GM23338 (cell line): ENCODE measurements at regions not wholly inside any gene's neighbourhood (a gene's known extent, or its start where the extent isn't known, plus 50 kb on each side); places are given as distances from the start of the nearest gene placed in this dataset. TPM values are rescaled to one million over a fixed set of nuclear protein-coding genes. Genes with fewer than 3 reads are reported as not detected.

Experiments used
- ATAC-seq: fragments of 200-7000 bp; cut with Tn5 transposase; 3 replicates; pipeline ENCODE4 v1.9.1; 2020
- DNase-seq: peaks from one replicate; pipeline ENCODE4 v3.0.0-alpha.2; 2015; ENCODE audit warnings: low spot score
- H2AFZ ChIP-seq: fragments of 200-600 bp; sonication (generic); 2 replicates; pipeline ENCODE4 v1.8.0; 2016; ENCODE audit warnings: antibody characterized with exemption, mild to moderate bottlenecking, moderate library complexity
- H3F3A ChIP-seq: fragments of 200-600 bp; sonication (generic); replicated peaks from 2 replicates; pipeline ENCODE4 v1.8.0; 2017; ENCODE audit warnings: antibody characterized with exemption, mixed run types, low read depth
- H3K27ac ChIP-seq: fragments of 200-600 bp; sonication (generic); 2 replicates; pipeline ENCODE4 v1.6.1; 2016; ENCODE audit warnings: low read depth
- H3K27me3 ChIP-seq: fragments of 200-600 bp; sonication (generic); 2 replicates; pipeline ENCODE4 v1.8.0; 2016; ENCODE audit warnings: mild to moderate bottlenecking, mixed run types, moderate library complexity; ENCODE audit not compliant: insufficient read depth
- H3K36me3 ChIP-seq: fragments of 200-600 bp; sonication (generic); 2 replicates; pipeline ENCODE4 v1.8.0; 2016; ENCODE audit warnings: mild to moderate bottlenecking; ENCODE audit not compliant: insufficient read depth
- H3K4me1 ChIP-seq: fragments of 200-600 bp; sonication (generic); 2 replicates; pipeline ENCODE4 v1.8.0; 2016; ENCODE audit warnings: mild to moderate bottlenecking, moderate library complexity; ENCODE audit not compliant: insufficient read depth
- H3K4me2 ChIP-seq: fragments of 200-600 bp; sonication (generic); 2 replicates; pipeline ENCODE4 v1.7.1; 2017; ENCODE audit warnings: mixed run types
- H3K4me3 ChIP-seq: fragments of 200-600 bp; sonication (generic); 2 replicates; pipeline ENCODE4 v1.6.1; 2016; ENCODE audit warnings: mixed run types
- H3K79me2 ChIP-seq: fragments of 200-600 bp; sonication (generic); replicated peaks from 2 replicates; pipeline ENCODE4 v1.8.0; 2017; ENCODE audit warnings: mild to moderate bottlenecking; ENCODE audit not compliant: insufficient read depth
- H3K9me2 ChIP-seq: fragments of 200-600 bp; sonication (generic); 2 replicates; pipeline ENCODE4 v1.8.0; 2017; ENCODE audit not compliant: insufficient read depth
- H4K20me1 ChIP-seq: fragments of 200-600 bp; sonication (generic); replicated peaks from 2 replicates; pipeline ENCODE4 v1.8.0; 2017; ENCODE audit warnings: mild to moderate bottlenecking; ENCODE audit not compliant: insufficient read depth
- H3K27ac Mint-ChIP-seq: 2 replicates; pipeline ENCODE4 v1.8.0; 2020; ENCODE audit warnings: inconsistent platforms, mild to moderate bottlenecking, moderate library complexity, mixed read lengths
- H3K27me3 Mint-ChIP-seq: 3 replicates; pipeline ENCODE4 v1.8.0; 2022; ENCODE audit warnings: low read depth, mild to moderate bottlenecking, moderate library complexity, mixed read lengths, inconsistent platforms; ENCODE audit not compliant: insufficient read depth, poor library complexity
- H3K36me3 Mint-ChIP-seq: 3 replicates; pipeline ENCODE4 v1.8.0; 2021; ENCODE audit warnings: low read depth, mild to moderate bottlenecking, inconsistent platforms, moderate library complexity, mixed read lengths
- H3K4me1 Mint-ChIP-seq: 3 replicates; pipeline ENCODE4 v1.8.0; 2020; ENCODE audit warnings: mild to moderate bottlenecking, inconsistent platforms, mixed read lengths
- H3K4me3 Mint-ChIP-seq: 3 replicates; pipeline ENCODE4 v1.8.0; 2021; ENCODE audit warnings: moderate library complexity, mild to moderate bottlenecking, inconsistent platforms, mixed read lengths
- H3K9me3 Mint-ChIP-seq: 3 replicates; pipeline ENCODE4 v1.8.0; 2020; ENCODE audit warnings: moderate library complexity, mild to moderate bottlenecking, inconsistent platforms, mixed read lengths
- ETS1 ChIP-seq: IDR thresholded peaks from 2 replicates; pipeline ENCODE4 v1.6.1; 2016; ENCODE audit warnings: antibody characterized with exemption
- JUNB ChIP-seq: IDR thresholded peaks from one replicate; pipeline ENCODE4 v1.6.1; 2016; ENCODE audit warnings: antibody characterized with exemption; ENCODE audit not compliant: unreplicated experiment
- small RNA-seq: library from RNA; depleted of rRNA; stranded (forward); fragments of <200 nt; gene quantifications from one replicate; pipeline ENCODE3, GENCODE V24; 2014; ENCODE audit warnings: low replicate concordance

GRCh38 chr2:75764611-75765010 is 53.9 kb upstream of the GCFC2 start:
- H3K4me3 ChIP-seq: no peak overlapping the region
- H3K4me3 Mint-ChIP-seq: no peak overlapping the region
- no peaks in the 10 kb centered on the region for H3K36me3 Mint-ChIP-seq
- H3K27me3 ChIP-seq: no peaks in the 10 kb centered on the region
- peaks cover 3% of the 10 kb centered on the region; the same call in 1 of the 3 replicates for H3K4me1 Mint-ChIP-seq
- H3K27ac ChIP-seq: no peak overlapping the region
- no peak overlapping the region for H3K27ac Mint-ChIP-seq
- H3K79me2 ChIP-seq: no peaks in the 10 kb centered on the region
- H4K20me1 ChIP-seq: no peaks in the 10 kb centered on the region
- ATAC-seq (no peak), DNase-seq (no peak)
- H3K27me3 Mint-ChIP-seq: no peaks in the 10 kb centered on the region
- no peaks in the 10 kb centered on the region for H3F3A ChIP-seq
- H2AFZ ChIP-seq: peak overlapping the region; percentile 81; the same call in 1 of the 2 replicates
- peaks cover 2% of the 10 kb centered on the region; the same call in 1 of the 2 replicates for H3K4me1 ChIP-seq
- no peaks in the 10 kb centered on the region for H3K36me3 ChIP-seq
- no peak for TF ChIP-seq ETS1
- TF ChIP-seq JUNB: no peak
- no peak overlapping the region for H3K4me2 ChIP-seq
- H3K9me2 ChIP-seq: peaks cover 11% of the 10 kb centered on the region; the same call in 1 of the 2 replicates
- no peaks in the 10 kb centered on the region for H3K9me3 Mint-ChIP-seq

Small RNA genes in the stretch of these regions (small RNA-seq; reads per million reads assigned to genes)
- gene RN7SKP164: not detected
